GM21619 (cell line): ENCODE measurements at regions not wholly inside any gene's neighbourhood (a gene's known extent, or its start where the extent isn't known, plus 50 kb on each side); places are given as distances from the start of the nearest gene placed in this dataset.

Source experiments
- ATAC-seq: cut with Tn5 transposase; IDR thresholded peaks from one replicate; pipeline ENCODE4 v1.9.1; 2021; ENCODE audit not compliant: unreplicated experiment

DNA sequence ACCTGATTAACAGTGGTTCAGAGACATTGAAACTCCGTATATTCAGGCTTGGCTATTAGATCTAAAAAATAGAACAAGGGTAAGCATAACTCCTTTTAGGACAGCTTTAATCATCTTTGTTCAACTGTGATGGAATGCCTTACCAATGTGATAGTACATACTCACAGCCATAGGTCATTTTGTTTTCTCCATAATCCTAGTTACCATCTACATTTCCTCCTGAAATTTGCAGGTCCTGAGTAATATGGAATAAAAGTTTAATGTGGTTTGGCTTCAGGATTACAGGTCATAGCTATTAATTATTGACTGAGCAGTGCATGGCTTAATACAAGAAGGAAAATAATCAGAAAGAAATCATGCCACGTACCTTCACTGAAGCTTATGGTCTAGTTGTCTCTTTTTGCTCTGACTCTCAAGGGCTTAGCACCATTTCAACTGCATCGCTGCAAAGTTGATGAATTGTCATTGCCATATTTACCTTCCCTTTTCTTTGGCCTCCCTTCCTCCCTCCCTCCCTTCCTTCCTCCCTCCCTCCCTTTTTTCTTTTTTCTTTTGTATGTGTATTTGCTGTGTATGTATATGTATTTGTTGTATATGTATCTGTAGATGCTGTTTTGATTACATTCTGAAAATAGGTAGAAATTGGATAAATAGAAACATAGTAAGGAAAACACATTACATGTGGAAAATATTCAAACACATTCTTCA, 250.9 kb upstream of the ZNF608 start:
- no peak for ATAC-seq

DNA sequence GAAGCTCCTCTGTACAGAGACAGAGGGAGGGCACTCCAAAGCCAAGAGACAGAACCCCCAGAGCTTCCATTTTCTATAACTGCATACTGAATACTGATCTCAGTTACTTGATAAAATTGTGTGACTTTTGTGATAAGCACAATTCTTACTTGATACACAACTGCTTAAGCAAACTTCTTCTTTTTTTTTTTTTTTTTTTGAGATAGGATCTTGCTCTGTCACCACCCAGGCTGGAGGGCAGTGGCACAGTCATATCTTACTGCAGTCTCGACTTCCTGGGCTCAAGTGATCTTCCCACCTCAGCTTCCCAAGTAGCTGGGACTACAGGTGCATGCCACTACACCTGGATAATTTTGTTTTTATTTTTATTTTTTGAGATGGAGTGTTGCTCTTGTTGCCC, 252.1 kb upstream of the ZNF608 start:
- ATAC-seq: no peak

DNA sequence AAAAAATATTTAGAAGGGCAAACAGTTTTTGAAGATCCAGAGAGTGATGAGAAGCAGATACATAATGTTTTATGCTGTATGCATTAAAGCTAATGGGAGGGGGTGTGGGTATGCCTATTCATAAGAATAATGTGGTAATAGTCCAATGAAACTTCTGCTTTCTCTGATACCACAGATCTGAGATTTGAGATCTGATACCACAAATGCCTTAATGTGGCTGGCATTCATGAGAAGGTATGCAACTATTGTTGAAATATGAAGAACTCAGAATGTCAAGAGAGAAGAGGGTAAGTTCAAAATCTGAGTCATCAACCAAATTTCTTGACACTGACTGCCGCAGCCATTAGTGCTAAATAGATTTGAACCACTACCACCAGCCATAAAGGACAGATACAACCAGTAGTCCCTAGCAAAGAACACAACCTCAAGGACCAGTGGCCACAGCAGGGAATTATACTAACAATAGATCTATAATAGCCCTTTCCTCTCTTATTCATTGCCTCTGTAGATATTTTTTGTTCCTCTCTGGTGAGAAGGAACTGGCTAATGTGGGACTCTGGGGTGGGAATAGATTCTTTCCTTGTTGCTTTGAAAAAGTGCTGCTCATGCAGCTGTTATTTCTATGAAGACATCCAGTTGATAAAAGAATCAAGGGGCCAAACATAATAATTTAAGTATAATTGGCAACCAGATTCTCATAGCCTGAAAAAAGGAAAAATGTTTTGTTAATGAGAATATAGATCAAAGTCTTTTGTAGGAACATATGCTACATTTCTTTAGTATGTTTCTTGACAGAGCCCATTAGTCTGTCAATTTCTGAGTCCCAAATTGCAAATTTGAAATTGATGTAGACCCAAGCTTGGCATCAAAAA, 256.5 kb upstream of the ZNF608 start:
- ATAC-seq: no peak

DNA sequence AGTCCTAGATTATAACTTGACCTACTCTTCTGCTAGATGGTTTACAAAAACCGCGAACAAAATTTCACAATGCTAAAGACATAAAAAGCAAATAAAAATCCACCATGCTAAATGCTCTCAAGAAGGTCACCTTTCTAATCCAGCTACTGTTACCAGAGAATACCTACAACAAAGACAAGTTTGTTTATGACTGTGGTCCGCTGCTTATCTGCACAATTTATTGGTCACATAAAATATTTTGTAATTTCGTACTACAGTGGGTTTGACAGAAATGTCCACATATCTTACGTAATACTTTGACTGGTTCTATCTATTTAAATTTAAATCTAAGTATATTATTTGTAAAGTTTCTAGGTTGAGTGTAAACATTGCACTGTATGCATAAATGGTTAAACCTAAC, 257.6 kb upstream of the ZNF608 start:
- ATAC-seq: no peak

DNA sequence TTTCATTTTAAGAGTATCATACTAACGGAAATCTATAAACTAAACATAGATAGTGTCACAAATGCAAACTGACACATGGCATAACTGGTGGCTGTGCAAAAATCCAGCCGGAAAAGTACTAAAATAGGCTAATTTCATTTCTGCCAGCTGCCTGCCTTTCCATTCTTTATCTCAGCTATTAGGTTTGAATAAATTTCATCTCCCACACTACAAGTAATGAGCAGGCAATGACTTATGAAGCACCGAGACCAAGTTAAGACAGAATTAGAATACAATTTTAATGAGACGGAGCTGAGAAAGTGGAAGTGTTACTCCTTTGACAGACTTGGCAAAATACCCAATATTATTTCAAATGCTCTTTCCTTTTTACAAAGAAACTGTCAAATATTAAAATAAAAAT, 258.8 kb upstream of the ZNF608 start:
- ATAC-seq: no peak

DNA sequence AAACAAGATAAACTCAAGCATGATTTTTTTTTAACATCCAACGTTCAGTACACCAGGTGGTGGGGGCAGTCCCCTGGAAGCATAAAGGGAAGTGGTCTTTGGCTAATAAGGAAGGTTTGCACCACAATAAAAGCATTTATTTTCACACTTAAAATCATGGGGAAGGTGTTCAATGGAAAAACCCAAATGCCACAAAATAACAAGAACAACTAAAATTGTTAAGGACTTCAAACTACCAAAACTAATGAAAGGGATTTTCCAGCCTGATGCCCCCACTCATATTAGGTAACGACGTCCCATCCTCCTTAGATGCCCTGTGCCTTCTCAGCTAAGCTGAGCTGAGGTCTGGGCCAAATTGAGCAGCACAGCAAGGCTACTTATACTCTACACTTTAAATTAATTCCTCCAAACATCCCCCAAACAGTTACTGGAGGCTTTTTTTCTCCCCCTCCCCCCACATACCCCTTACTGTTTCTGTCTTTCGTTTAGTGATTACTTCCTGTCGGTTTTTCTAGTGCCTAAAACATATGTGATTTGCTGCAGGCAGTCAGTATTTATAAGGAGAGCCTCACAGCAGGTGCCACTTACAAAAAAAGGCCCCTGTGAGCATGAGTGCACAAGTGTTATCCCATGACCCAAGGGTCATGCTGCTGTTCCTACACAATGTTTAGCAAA, 259.7 kb upstream of the ZNF608 start:
- ATAC-seq: peak; percentile 56

DNA sequence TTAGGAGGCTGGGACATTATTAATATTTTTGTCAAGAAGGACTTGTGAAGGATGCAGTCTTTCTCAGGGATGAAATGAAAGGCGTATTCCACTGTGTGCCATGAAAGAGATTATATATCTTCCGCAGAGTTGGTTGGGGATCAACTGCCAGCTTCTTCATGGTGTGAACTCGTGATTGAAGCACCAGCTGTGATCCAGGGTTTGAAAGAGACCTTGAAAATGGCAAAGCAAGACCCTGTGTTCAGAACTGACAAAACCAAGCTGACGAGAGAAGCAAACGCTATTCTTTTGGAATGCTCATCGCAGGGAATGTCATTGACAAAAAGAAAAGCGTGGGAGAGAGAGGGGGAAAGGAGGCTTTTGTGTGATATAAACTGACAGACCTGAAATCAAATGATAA, 263.9 kb upstream of the ZNF608 start:
- ATAC-seq: no peak

DNA sequence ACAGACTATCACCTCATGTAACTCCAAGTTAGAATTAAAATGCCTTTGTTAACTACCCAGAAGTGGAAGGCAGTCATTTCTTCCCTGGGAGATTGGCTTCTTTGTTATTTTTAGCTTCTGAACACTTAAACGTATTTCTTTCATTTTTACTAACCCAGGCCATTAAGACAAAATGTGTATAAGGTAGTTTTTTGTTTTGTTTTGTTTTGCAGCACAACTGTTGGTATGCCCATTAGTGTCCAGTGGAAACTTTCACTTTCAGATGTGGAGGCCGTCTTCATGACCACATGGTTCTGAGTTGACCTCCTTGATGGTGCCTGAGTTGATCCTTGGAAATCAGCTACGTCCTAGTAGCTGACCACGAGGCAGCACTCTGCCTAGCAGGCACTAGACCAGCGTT, 264.6 kb upstream of the ZNF608 start:
- ATAC-seq: peak; percentile 48

DNA sequence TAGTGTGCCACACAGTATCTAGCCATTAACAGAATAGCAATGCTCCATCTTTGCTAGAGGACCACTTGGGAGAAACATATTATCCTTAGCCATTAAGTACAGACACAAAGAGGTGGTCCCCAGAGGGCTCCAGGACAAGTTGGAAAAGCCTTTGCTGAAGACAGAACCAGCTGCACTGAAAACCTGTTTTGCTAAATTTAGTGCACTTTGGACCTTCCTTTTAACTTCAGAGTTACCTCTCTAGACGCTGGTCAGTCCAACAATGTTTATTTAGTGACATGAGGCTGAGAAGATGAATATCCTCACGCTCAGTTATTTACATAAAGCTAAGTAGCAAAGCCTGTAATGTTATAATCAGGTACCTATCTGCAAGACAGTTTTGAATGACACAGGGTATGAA, 265.0 kb upstream of the ZNF608 start:
- no peak for ATAC-seq

DNA sequence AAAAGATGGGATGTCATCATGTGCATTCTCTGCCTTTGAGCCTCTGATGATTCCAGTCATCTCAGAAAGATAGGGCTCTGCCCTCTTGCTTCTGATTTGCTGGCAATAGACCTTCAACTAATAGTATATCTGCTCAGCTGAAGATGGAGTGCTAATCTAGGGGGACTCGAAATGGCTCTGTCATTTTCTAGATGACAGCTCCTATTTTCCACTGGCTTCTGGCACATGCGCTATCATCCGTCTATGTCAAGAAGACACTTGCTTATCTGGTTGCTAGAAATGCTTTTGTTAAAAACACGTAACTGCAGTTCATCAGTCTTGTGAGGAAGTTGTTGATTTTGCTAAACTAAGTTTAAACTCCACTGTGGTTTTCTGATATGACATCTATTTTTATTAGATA, 265.5 kb upstream of the ZNF608 start:
- ATAC-seq: no peak

DNA sequence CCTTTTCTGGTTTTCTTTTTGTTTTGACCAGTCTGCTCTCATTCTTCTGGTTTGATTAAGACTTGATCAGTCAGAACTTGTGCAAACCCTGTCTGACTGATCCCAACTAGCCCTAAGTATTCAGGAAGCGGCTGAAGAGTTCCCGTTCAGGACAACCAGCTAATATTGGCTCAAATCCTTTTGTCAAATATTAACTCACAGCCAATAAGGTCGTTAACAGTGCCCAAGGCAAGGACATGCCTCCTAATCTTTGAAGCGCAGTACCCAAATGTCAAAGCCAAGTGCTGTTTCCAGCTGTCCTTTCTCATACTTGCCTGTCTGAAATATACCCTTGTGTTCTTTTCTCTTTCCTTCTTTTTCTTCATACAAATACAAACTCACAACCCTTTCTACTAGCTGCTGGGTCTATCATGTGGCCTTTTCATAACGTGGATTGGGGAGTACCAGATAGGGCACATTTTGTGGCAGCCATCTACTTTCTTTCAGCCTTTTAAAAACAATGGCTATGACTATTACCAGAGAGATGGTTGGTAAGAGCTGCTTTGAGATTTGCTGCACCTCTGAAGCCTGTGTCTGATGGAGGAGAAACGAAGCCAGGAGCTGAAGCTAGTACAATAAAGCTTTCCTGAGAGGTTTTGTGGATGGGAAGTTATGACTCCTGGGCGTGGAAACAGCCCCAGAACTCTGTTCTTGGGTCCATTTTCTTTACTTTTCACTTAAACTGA, 266.4 kb upstream of the ZNF608 start:
- no peak for ATAC-seq

DNA sequence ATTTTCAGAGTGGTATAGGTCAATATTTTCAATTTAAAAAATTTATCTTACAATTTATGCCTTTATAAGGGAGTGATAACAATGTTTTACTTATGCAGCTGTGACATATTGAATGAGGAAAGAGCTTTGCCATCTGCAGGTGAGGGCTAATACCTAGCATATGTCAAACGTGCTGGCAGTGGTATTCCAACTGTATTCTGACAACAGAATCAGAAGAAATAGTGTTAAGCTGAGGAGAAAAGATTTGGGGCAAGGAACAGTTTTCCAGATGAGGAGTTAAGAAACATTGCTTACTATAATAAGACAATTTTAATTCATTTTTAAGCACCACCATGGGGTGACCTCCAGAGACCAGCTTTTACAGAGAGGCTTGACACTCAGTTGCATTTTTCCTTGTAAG, 267.8 kb upstream of the ZNF608 start:
- no peak for ATAC-seq

DNA sequence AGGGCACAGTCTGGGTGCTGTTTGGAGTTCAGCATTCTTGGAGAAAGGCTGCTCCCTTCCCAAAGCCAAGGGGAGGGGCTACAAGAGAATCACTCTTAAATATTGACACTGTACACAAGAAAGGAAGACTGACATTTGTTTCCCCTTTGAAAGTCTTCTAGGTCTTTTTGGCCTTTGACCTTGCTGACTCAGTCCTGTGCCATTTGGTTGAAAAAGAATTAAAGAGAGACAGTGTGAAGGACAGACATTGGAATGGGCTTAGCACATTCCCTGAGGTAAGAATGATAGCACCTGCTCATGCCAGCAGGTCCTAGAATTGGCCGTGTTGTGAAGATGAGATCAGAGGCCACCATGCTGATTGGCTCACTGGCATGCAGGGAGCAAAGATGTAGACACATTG, 271.4 kb upstream of the ZNF608 start:
- no peak for ATAC-seq

DNA sequence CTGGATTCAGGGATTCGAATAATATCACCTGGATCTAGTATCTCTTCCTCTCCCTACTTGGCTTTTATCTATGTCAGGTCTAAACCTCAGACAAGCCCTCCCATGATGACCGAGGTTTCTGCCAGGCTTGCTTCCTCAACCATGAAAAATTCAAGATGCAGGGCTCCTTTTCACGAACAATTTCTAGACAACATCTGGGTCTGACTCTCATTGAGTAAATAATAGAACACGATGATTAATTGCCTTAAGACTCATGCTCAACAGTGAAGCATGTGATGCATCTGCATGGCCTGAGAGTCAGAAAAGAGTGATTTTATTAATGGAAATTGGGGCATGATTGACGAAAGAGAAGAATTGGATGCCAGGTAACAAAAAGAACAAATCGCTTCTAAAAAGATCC, 277.2 kb upstream of the ZNF608 start:
- ATAC-seq: no peak

DNA sequence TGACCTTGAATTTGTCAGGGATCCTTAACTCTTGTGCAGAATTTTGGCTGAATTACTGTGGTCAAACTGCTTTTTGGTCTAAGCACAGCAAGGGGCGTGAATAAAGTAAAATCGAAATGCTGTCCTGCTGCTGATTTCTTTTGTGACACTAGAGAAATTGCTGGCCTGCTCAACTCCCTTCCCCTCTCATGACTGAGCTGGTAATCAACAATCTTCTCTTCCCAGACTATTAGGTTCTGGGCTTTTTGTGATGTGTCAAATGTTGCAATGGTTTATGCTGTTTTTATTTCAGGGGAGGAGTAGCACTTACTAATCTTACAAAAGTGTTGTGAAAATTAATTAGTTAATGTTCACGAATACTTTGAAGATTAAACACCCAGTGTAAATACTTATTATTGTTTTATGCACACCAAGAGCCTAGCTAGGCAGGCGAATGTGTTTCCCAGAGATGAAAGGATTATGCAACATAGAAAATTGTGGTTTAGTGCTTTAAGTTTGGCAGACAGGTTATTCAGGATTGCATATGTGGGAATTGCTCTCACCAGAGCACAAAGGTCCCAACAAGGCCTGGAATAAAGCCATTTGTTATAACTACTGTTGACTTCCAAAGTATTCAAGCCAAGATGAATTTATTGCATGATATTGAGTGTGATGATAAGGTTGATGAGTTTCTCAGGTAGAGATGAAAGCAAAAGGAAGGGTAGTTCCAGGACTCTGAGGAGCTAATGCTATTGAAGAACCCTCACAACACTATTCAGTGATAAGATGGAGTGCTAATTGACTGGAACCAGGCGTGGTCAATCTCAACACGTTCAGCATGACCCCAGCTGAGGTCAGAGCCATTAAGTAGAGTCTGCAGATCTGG, 280.7 kb upstream of the ZNF608 start:
- no peak for ATAC-seq

DNA sequence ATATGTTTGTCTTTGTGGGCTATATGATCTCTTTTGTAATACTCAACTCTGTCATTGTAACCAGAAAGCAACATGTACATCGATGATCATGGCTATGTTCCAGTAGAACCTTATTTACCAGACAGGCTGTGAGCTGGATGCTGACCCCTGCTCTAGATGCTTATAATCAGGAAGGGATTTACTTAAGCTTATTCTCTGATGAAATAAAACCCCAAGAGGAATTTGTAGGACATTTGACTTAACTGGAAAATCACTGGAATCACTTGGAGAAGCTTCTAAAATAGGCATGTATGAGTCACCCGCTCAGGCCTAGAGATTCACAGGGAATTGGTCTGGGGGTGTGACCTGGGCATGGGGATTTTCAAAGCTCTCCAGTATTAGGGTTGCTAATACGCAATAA, 285.8 kb upstream of the ZNF608 start:
- no peak for ATAC-seq

DNA sequence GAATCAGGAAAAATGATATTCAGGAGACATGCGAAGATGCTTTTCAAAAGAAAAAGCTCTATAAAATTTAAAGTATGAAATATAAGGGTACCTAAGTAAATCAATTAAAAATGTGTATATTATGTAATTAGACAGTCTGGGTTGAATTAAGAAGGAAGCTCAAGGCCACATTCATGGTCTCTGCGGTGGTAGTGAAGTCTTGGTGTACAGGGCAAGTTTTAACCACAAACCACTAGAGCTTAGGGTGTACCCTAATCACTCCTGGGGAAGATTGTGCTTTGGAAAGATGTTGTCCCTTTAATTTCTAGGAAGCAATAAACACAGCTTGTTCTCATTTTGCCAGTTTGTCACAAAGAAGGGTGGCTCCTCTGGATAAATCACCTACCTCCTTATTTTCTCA, 287.2 kb upstream of the ZNF608 start:
- ATAC-seq: no peak

DNA sequence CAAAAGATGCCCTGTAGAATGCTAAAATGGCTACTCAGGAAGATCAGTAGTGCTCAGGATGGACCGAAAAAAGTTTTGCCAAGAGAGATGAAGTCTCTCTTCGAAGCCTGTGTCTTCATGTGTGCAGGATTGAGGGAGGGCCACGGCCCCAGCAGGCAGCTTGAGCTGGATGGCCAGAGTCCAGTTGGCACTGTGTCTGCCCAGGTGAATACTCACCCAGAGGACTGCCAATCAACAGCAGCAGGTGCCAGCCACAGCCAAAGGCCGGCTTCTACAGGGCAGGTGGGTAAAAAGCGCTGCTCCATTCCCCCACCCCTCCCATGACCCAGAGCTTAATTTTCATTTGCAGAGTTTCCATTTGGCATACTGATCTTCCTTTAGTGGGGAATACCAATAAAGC, 287.9 kb upstream of the ZNF608 start:
- ATAC-seq: no peak

DNA sequence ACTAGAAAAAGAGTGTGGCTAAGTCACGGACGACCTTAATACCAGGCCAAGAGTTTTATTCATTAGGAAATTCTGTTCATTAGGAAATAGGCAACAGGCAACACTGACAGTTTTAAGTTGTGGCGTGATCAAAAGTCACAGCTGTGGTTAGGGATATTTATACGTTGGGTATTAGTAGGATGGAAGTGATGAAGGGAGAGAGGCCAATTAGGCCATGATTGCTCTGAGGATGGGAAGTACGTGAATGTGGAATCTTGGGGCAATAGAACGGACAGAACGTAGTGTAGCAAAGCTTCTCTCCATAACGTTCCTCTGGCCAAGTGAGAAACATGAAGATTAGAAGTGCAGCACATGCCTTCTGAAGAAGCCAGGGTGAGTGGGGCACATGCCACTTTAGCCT, 290.1 kb upstream of the ZNF608 start:
- ATAC-seq: no peak

DNA sequence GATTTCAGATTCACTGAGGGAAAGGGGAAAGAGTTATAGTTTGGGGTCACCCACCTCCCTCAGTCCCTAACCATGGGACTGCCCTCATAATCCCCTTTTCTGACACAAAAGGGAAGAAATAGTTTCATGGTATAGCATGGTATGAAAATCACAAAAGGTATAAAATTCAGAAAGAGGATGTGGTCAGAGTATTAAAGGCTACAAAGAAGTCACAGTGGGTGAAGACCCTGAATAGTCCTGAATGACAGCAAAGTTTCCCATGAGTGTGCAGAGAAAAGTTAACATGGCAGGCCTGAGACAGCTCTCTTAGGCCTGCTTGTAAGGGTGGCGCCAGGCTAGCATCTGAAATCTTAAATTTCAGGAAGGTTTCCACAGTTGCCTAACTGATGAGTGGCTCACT, 290.6 kb upstream of the ZNF608 start:
- ATAC-seq: no peak
